ENCODE measurements at regions not wholly inside any gene's neighbourhood (a gene's known extent, or its start where the extent isn't known, plus 50 kb on each side); places are given as distances from the start of the nearest gene placed in this dataset.

- TF ChIP-seq CTCF (IDR thresholded peaks at IDR 0.05) (no peak), SIN3A (IDR thresholded peaks at IDR 0.05; ENCODE audit: borderline replicate concordance, insufficient read depth, low read depth, low read length) (no peak)
- TF ChIP-seq, protein P1, sequence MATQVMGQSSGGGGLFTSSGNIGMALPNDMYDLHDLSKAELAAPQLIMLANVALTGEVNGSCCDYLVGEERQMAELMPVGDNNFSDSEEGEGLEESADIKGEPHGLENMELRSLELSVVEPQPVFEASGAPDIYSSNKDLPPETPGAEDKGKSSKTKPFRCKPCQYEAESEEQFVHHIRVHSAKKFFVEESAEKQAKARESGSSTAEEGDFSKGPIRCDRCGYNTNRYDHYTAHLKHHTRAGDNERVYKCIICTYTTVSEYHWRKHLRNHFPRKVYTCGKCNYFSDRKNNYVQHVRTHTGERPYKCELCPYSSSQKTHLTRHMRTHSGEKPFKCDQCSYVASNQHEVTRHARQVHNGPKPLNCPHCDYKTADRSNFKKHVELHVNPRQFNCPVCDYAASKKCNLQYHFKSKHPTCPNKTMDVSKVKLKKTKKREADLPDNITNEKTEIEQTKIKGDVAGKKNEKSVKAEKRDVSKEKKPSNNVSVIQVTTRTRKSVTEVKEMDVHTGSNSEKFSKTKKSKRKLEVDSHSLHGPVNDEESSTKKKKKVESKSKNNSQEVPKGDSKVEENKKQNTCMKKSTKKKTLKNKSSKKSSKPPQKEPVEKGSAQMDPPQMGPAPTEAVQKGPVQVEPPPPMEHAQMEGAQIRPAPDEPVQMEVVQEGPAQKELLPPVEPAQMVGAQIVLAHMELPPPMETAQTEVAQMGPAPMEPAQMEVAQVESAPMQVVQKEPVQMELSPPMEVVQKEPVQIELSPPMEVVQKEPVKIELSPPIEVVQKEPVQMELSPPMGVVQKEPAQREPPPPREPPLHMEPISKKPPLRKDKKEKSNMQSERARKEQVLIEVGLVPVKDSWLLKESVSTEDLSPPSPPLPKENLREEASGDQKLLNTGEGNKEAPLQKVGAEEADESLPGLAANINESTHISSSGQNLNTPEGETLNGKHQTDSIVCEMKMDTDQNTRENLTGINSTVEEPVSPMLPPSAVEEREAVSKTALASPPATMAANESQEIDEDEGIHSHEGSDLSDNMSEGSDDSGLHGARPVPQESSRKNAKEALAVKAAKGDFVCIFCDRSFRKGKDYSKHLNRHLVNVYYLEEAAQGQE (IDR thresholded peaks at IDR 0.05; ENCODE audit: insufficient read depth in 1 of 2, low read depth in 2 of 2, low read length in 1 of 2) = no peak
Observed at GRCh38 chr10:43980715-43981114, 332.0 kb upstream of the ZNF32 start.
